SK-N-SH (cell line): ENCODE measurements at regions not wholly inside any gene's neighbourhood (a gene's known extent, or its start where the extent isn't known, plus 50 kb on each side); places are given as distances from the start of the nearest gene placed in this dataset.

Source experiments
- CTCF ChIA-PET: fragments of 300-600, 350-600 bp; formaldehyde crosslinking; extraction: SDS; loops from one replicate; lab custom pipeline; 2021; lab: Yijun Ruan, JAX
- POLR2A ChIA-PET: fragments of 350-600 bp; sonication (Branson Sonifier 250); formaldehyde crosslinking; extraction: SDS; loops from one replicate; lab custom pipeline; 2020; ENCODE audit warnings: antibody characterized with exemption, inconsistent platforms; lab: Yijun Ruan, JAX
- DNase-seq: peaks from one replicate; pipeline ENCODE4 v3.0.0; 2012
- H2AFZ ChIP-seq: fragments of 200-600 bp; sonication (generic); 2 replicates; pipeline ENCODE4 v1.8.1; 2016; ENCODE audit warnings: antibody characterized with exemption, mild to moderate bottlenecking, low read depth
- H3F3A ChIP-seq: fragments of 200-600 bp; sonication (generic); replicated peaks from 2 replicates; pipeline ENCODE3; 2016; ENCODE audit warnings: antibody characterized with exemption, mild to moderate bottlenecking; ENCODE audit not compliant: insufficient read depth
- H3K27ac ChIP-seq, 2 experiments: fragments of 200-500 bp in 1 of 2; fragments of 200-600 bp in 1 of 2; sonication (Bioruptor generic) in 1 of 2; sonication (generic), shearing (Covaris generic) in 1 of 2; 2 replicates each; pipeline versions ENCODE4 v1.5.1 to v1.6.1; 2014 to 2016; ENCODE audit warnings: low read depth in 2 of 2, inconsistent platforms in 1 of 2, low read length in 1 of 2, mild to moderate bottlenecking in 1 of 2, mixed read lengths in 1 of 2
- H3K27me3 ChIP-seq: fragments of 200-600 bp; sonication (generic), shearing (Covaris generic); 2 replicates; pipeline ENCODE4 v1.6.1; 2016; ENCODE audit warnings: mixed run types; ENCODE audit not compliant: insufficient read depth
- H3K36me3 ChIP-seq, 2 experiments: fragments of 200-500 bp in 1 of 2; fragments of 200-600 bp in 1 of 2; sonication (Bioruptor generic) in 1 of 2; sonication (generic) in 1 of 2; replicated peaks in 1 of 2; 2 replicates each; pipeline versions ENCODE3 to v1.5.1; 2014 to 2016; ENCODE audit warnings: low read length in 1 of 2, mild to moderate bottlenecking in 1 of 2; ENCODE audit not compliant: insufficient read depth in 2 of 2, control insufficient read depth in 1 of 2
- H3K4me1 ChIP-seq, 2 experiments: fragments of 200-500 bp in 1 of 2; fragments of 200-600 bp in 1 of 2; sonication (Bioruptor generic) in 1 of 2; sonication (generic), shearing (Covaris generic) in 1 of 2; 2 replicates each; pipeline versions ENCODE4 v1.5.1 to v1.6.1; 2014 to 2016; ENCODE audit warnings: low read depth in 1 of 2, low read length in 1 of 2, mixed run types in 1 of 2; ENCODE audit not compliant: insufficient read depth in 2 of 2, control insufficient read depth in 1 of 2
- H3K4me2 ChIP-seq: fragments of 200-600 bp; sonication (generic), shearing (Covaris generic); 2 replicates; pipeline ENCODE4 v1.6.1; 2017; ENCODE audit warnings: mixed run types
- H3K4me3 ChIP-seq, 2 experiments: fragments of 200-500 bp in 1 of 2; fragments of 200-600 bp in 1 of 2; sonication (Bioruptor generic) in 1 of 2; sonication (generic), shearing (Covaris generic) in 1 of 2; 2 replicates each; pipeline versions ENCODE4 v1.5.1 to v1.8.1; 2014 to 2016; ENCODE audit warnings: low read depth in 2 of 2, inconsistent platforms in 1 of 2, low read length in 1 of 2, mild to moderate bottlenecking in 1 of 2, mixed read lengths in 1 of 2, moderate library complexity in 1 of 2
- H3K79me2 ChIP-seq: fragments of 200-600 bp; sonication (generic); 2 replicates; pipeline ENCODE4 v1.8.1; 2017; ENCODE audit warnings: mild to moderate bottlenecking; ENCODE audit not compliant: insufficient read depth
- H3K9ac ChIP-seq: fragments of 200-600 bp; sonication (generic); 2 replicates; pipeline ENCODE4 v1.6.1; 2017; ENCODE audit warnings: mixed run types
- H3K9me2 ChIP-seq: fragments of 200-600 bp; sonication (generic); 2 replicates; pipeline ENCODE4 v1.6.1; 2017; ENCODE audit warnings: mixed run types
- H3K9me3 ChIP-seq: fragments of 200-600 bp; sonication (generic); 2 replicates; pipeline ENCODE4 v1.6.1; 2017; ENCODE audit warnings: mixed run types, mild to moderate bottlenecking, moderate library complexity
- H4K20me1 ChIP-seq: fragments of 200-600 bp; sonication (generic); 2 replicates; pipeline ENCODE4 v1.6.1; 2017; ENCODE audit warnings: mild to moderate bottlenecking, mixed run types; ENCODE audit not compliant: insufficient read depth
- CHD2 ChIP-seq: fragments of 150-350 bp; IDR thresholded peaks from 2 replicates; pipeline ENCODE4 v1.6.1; 2018; ENCODE audit warnings: low read length; ENCODE audit not compliant: partially characterized antibody
- CTCF ChIP-seq: fragments of 200-600 bp; sonication (generic); IDR thresholded peaks from 2 replicates; pipeline ENCODE4 v1.6.1; 2017; ENCODE audit warnings: antibody characterized with exemption, mild to moderate bottlenecking, moderate library complexity
- ELF1 ChIP-seq: IDR thresholded peaks from 2 replicates; pipeline ENCODE4 v1.4.0; 2012
- EP300 ChIP-seq, 2 experiments: IDR thresholded peaks; 2 replicates each; pipeline versions ENCODE4 v1.4.0 to v1.6.1; 2012; ENCODE audit warnings: borderline replicate concordance in 1 of 2, low read depth in 1 of 2, low read length in 1 of 2
- GABPA ChIP-seq: IDR thresholded peaks from 2 replicates; pipeline ENCODE4 v1.4.0; 2012; ENCODE audit warnings: low read depth, mild to moderate bottlenecking
- GATA2 ChIP-seq: sonication (generic); formaldehyde crosslinking; IDR thresholded peaks from 2 replicates; pipeline ENCODE4 v1.5.0; 2020; ENCODE audit warnings: mild to moderate bottlenecking, missing genetic modification reagents
- PBX3 ChIP-seq: IDR thresholded peaks from 2 replicates; pipeline ENCODE4; 2012
- POLR2AphosphoS5 ChIP-seq: IDR thresholded peaks from 2 replicates; pipeline ENCODE4 v1.6.1; 2012; ENCODE audit warnings: low read depth, low read length
- RAD21 ChIP-seq: IDR thresholded peaks from 2 replicates; pipeline ENCODE4 v1.6.1; 2012; ENCODE audit warnings: mild to moderate bottlenecking, low read length
- RCOR1 ChIP-seq: fragments of 150-350 bp; IDR thresholded peaks from 2 replicates; pipeline ENCODE4 v1.6.1; 2017; ENCODE audit warnings: antibody characterized with exemption, low read length
- SIN3A ChIP-seq: IDR thresholded peaks from 2 replicates; pipeline ENCODE4 v1.6.1; 2012; ENCODE audit warnings: low read depth, mild to moderate bottlenecking, low read length, moderate library complexity, borderline replicate concordance
- SMC3 ChIP-seq: IDR thresholded peaks from 2 replicates; pipeline ENCODE4 v1.6.1; 2012; ENCODE audit warnings: low read depth, low read length, improper control_type of control experiment
- TEAD4 ChIP-seq: IDR thresholded peaks from 2 replicates; pipeline ENCODE4 v1.4.0; 2012; ENCODE audit warnings: mild to moderate bottlenecking, borderline replicate concordance; ENCODE audit not compliant: insufficient read depth
- USF2 ChIP-seq: fragments of 150-350 bp; IDR thresholded peaks from 2 replicates; pipeline ENCODE4 v1.6.1; 2017; ENCODE audit warnings: antibody characterized with exemption, low read length, low read depth, borderline replicate concordance
- ZBTB33 ChIP-seq: IDR thresholded peaks from 2 replicates; pipeline ENCODE4 v1.4.0; 2012; ENCODE audit warnings: low read depth, borderline replicate concordance
- WGBS: methylation state at CpG from one replicate; pipeline ENCODE4 v1.1.6; 2017; ENCODE audit warnings: low lambda C conversion rate; 5-methylcytosine and 5-hydroxymethylcytosine counted together

- H3K9ac ChIP-seq, result no peak overlapping the region
- H3K9me2 ChIP-seq, result no peaks in the 10 kb centered on the region
- CTCF ChIA-PET, result no interaction called here
- no peaks in the 10 kb centered on the region for H3K4me1 ChIP-seq
- no peak overlapping the region for H2AFZ ChIP-seq
- no peak overlapping the region for H3K27ac ChIP-seq
- H3K27me3 ChIP-seq, result no peaks in the 10 kb centered on the region
- H4K20me1 ChIP-seq, result no peaks in the 10 kb centered on the region
- no peak overlapping the region for H3K4me2 ChIP-seq
- no peak for TF ChIP-seq EP300 (IDR thresholded peaks at IDR 0.05; ENCODE audit: borderline replicate concordance in 1 of 2, low read depth in 1 of 2, low read length in 1 of 2)
- no peak for TF ChIP-seq CTCF
- TF ChIP-seq PBX3, result no peak
- TF ChIP-seq RAD21, result no peak
- no peak for TF ChIP-seq ELF1
- no peak for TF ChIP-seq RCOR1
- TF ChIP-seq GABPA, result no peak
- TF ChIP-seq ZBTB33, result no peak
- TF ChIP-seq TEAD4, result no peak
- no peak for TF ChIP-seq USF2
- no peak for TF ChIP-seq CHD2
- TF ChIP-seq POLR2AphosphoS5, result no peak
- TF ChIP-seq SMC3, result no peak
- TF ChIP-seq SIN3A, result no peak
- TF ChIP-seq GATA2 (CRISPR knock-in tag), result no peak
- TF ChIP-seq, all 33 proteins: peak for 0
- no peak for DNase-seq
- Histone ChIP-seq H3K9me3 (no peaks in the 10 kb centered on the region), H3F3A (no peaks in the 10 kb centered on the region), H3K36me3 (no peaks in the 10 kb centered on the region), H3K79me2 (no peaks in the 10 kb centered on the region), H3K4me3 (no peak overlapping the region)
- WGBS, result 2% methylated on average over 2 of the region's 2 CpGs
- POLR2A ChIA-PET, result no interaction called here
These were observed 534.1 kb downstream of the MMUT start for GRCh38 chr6:48928937-48929336.
